Left kidney (tissue), 1 donor: ENCODE measurements at regions not wholly inside any gene's neighbourhood (a gene's known extent, or its start where the extent isn't known, plus 50 kb on each side); places are given as distances from the start of the nearest gene placed in this dataset.
"Not testable (repeated sequence)": the region's sequence is repeated elsewhere in the genome, so short reads cannot be mapped to it uniquely, and the experiment has no call there.

ENCODE experiments used
- DNase-seq: peaks from one replicate; pipeline ENCODE4 v3.0.0-alpha.2; 2013

DNA sequence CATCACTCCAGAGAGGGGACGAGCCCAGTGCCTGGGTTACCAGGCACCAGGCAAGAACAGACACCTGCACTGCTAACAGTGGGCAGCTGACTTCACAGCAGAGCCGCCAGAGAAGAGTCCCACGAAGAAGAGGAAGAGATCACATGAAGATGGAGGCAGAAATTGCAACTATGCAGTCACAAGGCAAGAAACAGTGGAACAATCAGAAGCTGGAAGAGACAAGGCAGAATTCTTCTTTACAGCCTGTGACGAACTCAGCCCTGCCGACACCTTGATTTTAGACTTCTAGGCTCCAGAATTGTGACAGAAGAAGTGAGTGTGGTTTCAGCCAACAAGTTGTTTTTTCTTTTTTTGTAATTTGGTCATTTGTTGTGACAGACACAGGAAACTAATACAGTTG, 59.2 kb downstream of the IL12A start:
- DNase-seq, result no peak

DNA sequence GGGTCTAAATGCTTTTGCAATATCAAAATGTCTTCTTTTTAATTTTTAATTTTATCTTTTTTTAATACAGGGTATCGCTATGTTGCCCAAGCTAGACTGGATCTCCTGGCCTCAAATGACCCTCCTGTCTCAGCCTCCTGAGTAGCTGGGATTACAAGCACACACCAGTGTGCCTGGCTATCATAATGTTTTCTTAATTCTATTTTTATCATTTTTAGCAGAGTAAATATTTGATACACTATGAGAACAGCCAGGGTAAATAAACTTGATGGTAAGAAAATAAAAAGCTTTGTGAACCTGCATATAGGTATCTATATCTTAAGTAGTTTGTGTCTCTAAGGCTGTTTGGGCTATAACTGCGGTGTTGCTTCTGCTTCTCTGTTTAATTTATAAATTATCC, 60.4 kb downstream of the IL12A start:
- no peak for DNase-seq

DNA sequence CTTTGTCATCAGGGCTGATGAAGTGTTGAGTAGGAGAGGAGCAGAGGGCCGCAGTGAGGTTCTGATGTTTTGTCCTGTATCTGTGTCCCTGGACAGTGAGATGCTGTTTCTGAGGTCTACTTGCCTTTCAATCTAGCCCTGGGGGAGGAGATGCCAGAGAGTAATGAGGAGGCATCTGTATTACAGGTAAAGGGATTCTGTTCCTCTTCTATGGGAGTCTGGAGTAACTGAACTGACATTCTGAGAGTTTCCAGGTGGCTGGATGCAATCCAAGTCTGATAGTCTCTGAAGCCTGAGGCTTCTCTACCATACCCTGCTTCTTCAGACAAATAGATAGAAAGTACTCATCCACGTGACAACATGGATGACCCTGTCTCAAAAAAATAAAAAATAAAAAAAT, 60.9 kb downstream of the IL12A start:
- DNase-seq, result peak; percentile 36

DNA sequence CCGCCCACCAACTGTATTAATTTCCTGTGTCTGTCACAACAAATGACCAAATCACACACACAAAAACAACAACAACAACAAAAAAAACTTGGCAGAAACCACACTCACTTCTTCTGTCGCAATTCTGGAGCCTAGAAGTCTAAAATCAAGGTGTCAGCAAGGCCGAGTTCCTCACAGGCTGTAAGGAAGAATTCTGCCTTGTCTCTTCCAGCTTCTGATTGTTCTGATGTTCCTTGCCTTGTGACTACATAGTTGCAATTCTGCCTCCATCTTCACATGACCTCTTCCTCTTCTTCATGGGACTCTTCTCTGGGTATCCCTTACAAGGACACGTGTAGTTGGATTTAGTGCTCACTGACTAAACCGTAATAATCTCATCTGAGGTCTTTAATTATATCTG, 61.4 kb downstream of the IL12A start:
- DNase-seq, result no peak

DNA sequence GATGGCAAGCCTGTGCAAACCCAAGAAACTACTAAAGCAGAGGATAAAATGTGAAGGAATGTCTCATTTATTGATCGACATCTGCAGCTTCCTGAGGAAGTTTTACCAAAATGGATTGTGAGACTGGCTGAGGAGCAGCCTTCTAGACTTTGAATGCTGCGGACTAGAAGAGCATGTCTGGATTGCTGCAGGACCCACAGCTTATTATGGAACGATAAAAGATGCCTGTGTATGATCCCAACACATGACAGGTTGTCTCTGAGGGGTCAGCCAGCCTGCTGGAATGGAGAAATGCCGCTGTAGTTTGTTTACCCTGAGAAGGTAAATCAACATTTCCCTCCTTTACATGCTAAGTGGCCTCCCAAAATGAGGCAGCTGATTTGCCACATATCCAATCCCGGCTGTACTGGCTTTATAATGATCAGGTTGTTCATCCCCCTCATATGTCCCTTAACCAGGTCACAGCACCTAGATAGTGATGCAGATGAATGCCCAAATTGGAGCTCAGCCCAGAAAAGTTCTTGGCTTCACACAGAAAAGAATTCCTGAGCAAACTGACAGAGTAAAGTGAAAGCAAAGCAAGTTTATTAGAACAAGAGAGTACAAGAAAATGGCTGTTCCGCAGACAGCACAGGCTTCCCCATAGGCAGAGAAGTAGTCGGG, 63.9 kb downstream of the IL12A start:
- no peak for DNase-seq

DNA sequence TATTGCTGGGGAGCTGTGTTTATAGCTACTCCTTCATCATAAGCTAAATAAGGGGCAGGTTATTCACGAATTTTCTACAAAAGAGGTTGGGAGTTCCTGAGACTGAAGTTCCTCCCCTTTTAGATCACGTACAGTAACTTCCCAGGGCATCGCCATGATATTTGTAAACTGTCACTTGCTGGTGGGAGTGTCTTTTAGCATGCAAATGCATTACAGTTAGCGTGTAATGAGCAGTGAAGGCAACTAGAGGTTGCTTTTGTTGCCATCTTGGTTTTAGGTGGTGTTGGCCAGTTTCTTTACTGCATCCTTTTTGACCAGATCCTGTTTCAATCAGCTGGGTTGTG, 64.4 kb downstream of the IL12A start:
- DNase-seq, result no peak

DNA sequence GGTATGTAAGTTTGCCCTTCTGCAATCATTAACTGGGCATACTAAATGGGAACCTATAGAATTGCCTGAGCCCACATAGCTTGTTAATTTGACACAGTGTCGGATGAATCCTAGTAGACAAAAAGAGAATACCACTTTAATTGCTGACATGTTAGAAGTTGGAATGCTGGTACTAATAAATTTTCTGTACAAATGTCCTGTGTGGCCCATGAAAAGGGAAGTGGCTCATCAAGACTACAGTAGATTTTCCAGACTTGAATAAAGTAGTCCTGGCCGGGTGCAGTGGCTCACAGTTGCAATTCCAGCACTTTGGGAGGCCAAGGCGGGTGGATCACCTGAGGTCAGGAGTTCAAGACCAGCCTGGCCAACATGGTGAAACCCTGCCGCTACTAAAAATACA, 66.2 kb downstream of the IL12A start:
- DNase-seq, result not testable (repeated sequence)

DNA sequence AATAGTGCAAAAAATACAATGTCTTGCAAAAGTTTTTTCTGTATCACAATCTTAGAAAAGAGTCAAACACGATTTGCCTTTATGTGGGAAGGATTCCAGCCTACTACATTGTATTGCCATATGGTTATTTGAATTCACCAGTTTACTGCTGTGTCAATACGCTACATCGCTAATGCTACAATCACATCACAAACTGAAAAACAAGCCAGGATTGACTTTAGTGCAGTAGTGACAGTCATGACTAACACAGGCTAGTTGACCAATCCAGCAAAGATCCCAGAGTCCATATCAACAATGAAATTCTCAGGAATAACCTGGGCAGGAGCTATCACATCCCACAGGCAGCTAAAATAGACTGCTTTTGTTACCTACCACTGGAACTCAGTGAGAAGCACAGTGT, 67.0 kb downstream of the IL12A start:
- no peak for DNase-seq

DNA sequence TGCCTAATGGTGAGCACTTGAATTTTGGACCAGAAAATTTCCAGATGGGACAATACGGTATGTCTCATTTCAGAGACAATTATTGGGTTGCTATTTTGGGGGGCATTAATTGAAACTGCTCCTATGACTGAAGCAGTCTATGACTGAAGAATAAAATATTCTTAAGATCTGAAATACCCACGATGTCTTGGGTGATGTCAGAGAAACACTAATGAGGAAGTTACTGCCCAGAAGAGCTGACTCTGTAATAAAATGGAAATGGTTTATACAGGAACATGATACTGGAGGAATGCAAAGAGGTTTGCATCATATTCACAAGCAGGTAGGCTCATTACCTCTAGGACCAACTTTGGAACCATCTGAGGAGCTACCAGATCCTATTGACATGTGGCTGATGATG, 68.7 kb downstream of the IL12A start:
- DNase-seq, result no peak

DNA sequence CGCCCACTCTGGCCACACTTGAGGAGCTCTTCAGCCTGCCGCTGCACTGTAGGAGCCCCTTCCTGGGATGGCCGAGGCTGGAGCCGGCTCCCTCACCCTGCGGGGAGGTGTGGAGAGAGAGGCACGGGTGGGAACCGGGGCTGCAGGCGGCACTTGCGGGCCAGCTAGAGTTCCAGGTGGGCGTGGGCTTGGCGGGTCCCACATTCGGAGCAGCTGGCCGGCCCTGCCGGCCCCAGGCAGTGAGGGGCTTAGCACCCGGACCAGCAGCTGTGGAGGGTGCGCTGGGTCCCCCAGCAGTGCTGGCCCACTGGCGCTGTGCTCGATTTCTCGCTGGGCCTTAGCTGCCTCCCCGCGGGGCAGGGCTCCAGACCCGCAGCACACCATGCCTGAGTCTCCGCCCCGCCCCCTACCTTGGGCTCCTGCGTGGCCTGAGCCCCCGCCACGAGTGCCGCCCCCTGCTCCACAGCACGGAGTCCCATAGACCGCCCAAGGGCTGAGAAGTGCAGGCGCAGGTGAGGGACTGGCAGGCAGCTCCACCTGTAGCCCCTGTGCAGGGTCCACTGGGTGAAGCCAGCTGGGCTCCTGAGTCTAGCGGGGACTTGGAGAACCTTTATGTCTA, 71.9 kb downstream of the IL12A start:
- no peak for DNase-seq

DNA sequence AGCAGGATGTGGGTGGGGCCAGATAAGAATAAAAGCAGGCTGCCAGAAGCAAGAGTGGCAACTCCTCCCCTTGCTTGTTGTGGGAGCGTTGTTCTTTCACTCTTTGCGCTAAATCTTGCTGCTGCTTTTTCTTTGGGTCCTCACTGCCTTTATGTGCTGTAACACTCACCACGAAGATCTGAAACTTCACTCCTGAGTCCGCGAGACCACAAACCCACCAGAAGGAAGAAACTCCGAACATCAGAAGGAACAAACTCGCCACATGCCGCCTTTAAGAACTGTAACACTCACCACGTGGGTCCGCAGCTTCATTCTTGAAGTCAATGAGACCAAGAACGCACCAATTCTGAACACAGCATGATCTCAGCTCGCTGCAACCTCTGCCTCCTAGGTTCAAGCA, 72.9 kb downstream of the IL12A start:
- DNase-seq, result no peak

DNA sequence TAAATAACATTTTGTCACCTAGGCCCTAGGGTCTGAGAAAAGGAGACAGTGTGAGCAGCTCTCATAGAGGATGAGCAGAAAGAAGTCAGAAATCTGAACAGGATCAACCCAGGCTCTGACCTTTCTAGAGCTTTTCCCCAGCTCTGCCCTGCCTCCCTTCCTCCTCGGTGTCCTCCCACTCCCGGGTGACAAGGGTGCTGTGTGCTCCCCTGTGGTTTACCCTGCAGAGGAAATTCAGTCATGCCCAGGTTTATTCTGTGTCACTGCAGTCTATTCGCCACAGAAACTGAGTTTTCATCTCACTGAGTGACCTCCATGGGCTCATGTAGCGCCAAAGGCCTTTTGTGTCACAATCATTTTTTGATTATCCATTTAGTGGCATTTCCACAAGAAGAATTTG, 76.6 kb downstream of the IL12A start:
- DNase-seq, result no peak

DNA sequence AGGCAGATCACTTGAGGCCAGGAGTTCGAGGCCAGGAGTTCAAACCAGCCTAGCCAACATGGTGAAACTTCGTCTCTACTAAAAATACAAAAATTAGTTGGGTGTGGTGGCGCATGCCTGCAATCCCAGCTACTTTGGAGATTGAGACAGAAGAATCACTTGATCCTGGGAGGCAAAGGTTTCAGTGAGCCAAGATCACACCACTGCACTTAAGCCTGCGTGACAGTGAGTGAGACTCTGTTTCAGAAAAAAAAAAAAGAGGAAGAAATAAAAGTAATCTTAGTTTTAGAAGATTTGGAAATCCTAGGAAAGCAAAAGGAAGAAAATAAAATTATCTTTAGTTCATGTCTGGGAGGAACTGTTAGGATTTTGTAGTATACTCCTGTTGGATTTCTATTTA, 77.2 kb downstream of the IL12A start:
- no peak for DNase-seq

DNA sequence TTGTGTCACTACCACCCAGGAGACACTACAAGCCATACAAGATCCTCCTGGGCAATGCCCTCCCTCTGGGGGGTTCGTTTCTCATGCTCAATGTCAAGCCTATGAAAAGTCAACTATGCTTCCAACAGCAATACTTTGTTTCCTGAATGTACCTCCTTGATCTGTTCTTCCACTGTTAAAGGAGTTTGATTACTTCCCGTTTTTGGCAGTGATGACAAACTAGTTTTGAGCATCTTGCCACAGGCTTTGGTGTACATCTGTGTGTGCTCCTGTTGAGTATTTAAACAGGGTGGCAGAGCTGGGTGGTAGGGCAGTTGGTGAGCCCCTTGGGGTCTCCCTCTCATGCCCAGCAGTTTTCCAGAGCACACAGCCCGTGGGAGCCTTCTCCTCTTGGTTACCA, 81.4 kb downstream of the IL12A start:
- no peak for DNase-seq

DNA sequence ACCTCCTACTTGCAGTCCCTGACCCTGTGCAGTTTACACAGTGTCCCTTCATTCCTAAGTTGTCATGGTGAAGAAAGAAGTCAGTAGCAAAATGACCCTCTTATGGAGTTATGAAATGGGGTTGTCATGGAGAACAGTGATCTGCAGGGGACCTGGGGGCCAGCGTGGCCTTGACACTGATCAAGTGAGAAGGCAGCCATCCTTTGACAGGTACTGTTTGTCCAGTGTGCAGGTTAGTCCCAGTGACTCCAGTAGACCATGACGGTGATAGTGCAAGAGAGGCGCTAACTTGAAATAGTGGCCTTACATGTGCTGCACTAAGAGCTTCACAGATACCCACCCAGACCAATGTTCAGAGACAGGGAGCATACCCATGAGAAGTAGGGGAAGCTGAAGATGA, 87.9 kb downstream of the IL12A start:
- no peak for DNase-seq

DNA sequence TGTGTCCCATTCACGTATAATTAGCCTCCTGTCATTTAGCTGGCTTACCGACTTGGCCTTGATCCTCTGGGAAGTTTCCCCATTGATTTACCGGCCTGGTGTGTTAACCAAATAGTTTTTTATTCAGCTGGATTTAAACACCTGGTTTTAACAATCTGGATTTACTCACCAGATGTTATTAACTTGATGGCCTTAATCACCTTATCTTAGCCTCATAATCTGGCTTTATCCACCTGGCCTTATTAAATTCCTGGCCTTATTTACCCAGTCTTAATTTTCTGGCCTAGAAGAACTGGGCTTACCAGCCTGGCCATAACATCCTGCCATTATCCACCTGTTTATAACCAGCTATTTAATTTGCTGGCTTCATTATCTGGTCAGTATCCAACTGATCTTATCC, 89.9 kb downstream of the IL12A start:
- no peak for DNase-seq

DNA sequence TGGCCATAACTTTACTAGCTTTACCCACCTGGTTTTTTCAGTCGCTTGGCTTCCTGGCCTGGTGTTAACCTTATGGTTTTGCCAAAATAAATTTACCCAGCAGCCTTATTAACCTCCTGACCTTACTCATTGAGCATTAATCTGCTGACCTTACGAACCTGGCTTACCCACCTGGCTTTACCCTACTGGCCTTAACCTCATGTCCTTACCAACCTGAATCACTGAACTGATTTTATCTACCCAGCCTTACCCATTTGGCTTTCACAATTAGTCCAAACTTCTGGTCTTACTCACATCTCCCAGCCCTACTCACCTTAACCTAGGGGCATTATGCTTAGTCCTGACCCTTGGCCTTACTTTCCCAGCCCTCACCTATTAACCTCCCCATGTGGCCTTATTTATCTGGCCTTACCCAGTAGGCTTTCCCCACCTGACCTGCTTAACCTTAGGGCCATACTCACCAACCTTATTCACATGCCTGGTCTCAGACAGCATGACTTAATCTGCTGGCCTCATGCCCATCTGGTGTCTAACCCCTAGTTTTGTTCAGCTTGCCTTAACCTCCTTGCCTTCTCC, 93.4 kb downstream of the IL12A start:
- no peak for DNase-seq

DNA sequence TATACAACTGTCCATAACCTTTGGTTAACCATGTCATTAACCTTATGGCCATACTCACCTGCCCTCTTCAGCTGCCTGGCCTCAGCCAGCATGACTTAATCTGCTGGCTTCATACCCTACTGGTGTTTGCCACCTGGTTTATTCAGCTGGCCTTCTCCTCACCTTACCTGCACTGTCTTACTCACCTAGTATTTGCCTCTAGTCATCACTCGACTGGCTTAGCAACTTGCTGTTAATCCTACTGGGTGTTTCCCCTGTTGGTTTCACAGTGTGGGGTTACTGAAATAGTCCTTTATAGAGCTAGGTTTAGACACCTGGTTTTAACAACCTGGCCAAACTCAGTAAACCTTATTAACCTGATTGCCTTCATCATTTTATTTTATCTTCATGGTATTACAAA, 96.4 kb downstream of the IL12A start:
- DNase-seq, result no peak

DNA sequence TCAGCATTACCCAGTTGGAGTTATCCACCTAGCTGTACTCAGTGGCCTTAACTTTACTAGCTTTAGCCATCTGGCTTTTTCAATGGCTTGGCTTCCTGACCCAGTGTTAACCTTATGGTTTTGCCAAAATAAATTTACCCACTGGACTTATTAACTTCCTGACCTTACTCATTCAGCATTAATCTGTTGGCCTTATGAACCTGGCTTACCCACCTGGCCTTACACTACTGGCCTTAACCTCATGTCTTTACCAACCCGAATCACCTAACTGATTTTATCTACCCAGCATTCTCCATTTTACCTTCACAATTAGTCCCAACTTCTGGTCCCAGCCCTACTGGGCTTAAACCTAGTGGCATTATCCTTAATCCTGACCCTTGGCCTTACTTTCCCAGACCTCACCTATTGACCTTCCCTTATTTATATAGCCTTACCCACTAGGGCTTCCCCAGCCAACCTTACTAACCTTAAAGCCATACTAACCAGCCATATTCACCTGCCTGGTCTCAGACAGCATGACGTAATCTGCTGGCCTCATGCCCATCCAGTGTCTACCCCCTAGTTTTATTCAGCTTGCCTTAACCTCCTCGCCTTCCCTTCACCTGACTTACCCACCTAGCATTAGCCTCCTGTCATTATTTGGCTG, 100.0 kb downstream of the IL12A start:
- no peak for DNase-seq

DNA sequence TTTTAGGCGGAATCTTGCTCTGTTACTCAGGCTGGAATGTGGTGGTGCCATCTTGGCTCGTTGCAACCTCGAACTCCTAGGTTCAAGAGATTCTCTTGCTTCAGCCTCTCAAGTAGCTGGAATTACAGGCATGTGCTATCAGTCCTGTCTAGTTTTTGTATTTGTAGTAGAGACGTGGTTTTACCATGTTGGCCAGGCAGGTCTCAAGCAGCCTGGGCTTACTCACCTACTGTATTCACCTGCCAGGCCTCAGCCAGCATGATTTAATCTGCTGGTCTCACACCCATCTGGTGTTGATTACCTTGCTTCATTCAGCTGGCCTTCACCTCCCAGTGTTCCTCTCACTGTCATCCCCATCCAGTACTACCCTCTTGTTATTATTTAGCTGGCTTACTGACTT, 102.0 kb downstream of the IL12A start:
- no peak for DNase-seq

DNA sequence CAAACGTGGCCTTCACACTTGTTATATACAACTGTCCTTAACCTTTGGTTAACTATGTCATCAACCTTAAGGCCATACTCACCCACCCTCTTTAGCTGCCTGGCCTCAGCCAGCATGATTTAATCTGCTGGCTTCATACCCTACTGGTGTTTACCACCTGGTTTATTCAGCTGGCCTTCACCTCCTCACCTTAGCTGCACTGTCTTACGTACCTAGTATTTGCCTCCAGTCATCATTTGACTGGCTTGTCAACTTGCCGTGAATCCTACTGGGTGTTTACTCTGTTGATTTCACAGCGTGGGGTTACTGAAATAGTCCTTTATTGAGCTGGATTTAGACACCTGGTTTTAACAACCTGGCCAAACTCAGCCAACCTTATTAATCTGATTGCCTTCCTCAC, 102.8 kb downstream of the IL12A start:
- no peak for DNase-seq

DNA sequence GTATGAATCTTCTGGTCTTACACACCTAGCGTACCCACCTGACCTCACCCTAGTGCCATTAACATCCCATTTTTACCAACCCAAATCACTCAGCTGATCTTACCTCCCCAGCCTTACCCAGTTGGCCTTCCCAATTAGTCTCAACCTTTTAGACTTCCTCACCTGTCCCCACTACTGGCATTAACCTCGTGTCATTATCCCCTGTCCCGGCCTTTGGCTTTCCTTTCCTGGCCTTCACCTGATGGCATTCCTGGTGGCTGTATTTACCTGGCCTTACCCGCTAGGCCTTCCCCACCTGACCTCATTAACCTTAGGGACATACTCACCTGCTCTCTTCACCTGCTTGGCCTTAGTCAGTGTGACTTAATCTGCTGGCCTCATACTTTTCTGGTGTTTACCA, 104.1 kb downstream of the IL12A start:
- DNase-seq, result no peak

DNA sequence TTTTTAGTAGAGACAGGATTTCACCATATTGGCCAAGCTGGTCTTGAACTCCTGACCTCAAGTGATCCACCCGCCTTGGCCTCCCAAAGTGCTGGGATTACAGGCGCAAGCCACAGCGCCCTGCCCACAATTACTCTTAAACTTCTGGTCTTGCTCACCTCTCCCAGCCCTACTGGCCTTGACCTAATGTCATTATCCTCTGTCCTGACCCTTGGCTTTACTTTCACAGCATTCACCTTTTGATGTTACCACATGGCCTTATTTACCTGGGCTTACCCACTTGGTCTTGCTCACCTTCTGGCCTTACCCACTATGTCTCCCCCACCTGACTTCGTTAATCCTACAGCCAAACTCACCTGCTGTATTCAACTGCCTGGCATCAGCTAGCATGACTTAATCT, 105.9 kb downstream of the IL12A start:
- DNase-seq, result no peak

DNA sequence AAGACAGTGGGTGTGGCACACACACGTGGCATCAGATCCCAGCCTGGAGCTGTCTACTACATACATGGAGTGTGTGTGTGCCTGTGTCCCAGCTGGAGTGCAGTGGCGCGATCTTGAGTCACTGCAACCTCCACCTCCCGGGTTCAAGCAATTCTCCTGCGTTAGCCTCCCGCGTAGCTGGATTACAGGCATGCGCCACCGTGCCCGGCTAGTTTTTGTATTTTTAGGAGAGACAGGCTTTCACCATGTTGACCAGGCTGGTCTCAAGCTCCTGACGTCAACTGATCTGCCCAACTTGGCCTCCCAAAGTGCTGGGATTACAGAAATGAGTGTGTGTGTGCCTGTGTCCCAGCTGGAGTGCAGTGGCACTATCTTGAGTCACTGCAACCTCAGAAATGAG, 108.8 kb downstream of the IL12A start:
- DNase-seq, result no peak
